Stimulated activated CD4-positive, alpha-beta T cell treated with anti-CD3 and anti-CD28 coated beads, Interleukin-4, amount 100 ng/mL, for 48 hours (primary cell): ENCODE measurements at regions not wholly inside any gene's neighbourhood (a gene's known extent, or its start where the extent isn't known, plus 50 kb on each side); places are given as distances from the start of the nearest gene placed in this dataset.

Experiments
- DNase-seq, 2 donors: peaks; one replicate each; pipeline ENCODE4 v3.0.0-alpha.2; 2020; ENCODE audit warnings: low read depth in 2 of 2

DNA sequence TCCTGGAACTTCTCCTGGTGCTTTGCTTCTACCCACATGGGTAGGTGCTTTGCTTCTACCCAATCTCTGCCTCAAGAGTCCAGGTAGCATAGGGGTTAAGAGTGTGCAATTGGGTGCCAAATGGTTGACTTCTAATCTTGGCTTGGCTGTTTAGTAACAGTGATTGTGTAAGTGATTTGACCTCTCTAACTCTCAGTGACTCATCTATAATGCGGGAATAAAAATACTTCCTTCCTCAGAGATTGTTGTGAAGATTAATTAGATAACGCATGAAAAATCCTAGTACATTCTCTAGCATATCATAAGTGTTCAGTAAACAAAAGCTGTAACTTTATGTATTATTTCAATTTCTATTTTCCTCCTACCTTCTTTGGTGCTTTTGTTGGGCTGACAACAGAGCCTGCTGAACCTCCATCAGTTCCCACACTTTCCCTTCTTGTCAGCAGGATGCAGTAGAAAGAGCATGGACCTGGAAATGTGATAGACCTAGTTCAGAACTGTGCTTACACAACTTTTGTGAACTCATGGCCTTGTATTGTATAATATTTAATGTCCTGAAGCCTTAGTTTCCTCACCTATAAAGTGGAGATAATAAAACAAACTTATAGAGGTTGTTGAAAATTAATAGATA, 72.9 kb upstream of the SMIM36 start:
- no peak for DNase-seq

GRCh38 chr17:55582897-55583296, 71.6 kb upstream of the SMIM36 start:
- DNase-seq: no peak

GRCh38 chr17:55580596-55581133, 69.4 kb upstream of the SMIM36 start:
- DNase-seq: no peak

DNA sequence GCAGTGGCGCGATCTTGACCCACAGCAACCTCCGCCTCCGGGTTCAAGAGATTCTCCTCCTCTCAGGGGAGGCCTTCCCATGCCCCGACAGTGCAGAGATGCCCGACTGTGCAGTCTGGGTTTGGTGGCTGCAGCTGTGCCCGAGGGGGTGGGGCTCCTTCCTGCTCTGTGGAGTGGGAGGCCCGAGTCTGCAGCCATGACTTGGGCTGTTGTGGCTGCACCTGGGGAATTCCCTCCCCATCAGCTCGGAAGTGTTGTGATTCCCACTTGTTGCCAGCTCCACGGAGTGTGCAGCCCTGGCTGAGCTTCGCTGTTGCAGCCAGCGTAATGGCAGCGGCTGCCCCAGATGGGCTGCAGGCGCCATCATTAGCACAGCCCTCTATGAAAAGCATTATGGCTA, 66.4 kb upstream of the SMIM36 start:
- peak; percentile 13 to 47 for DNase-seq

GRCh38 chr17:55576996-55577586, 65.8 kb upstream of the SMIM36 start:
- DNase-seq: peak; percentile 23 to 49

DNA sequence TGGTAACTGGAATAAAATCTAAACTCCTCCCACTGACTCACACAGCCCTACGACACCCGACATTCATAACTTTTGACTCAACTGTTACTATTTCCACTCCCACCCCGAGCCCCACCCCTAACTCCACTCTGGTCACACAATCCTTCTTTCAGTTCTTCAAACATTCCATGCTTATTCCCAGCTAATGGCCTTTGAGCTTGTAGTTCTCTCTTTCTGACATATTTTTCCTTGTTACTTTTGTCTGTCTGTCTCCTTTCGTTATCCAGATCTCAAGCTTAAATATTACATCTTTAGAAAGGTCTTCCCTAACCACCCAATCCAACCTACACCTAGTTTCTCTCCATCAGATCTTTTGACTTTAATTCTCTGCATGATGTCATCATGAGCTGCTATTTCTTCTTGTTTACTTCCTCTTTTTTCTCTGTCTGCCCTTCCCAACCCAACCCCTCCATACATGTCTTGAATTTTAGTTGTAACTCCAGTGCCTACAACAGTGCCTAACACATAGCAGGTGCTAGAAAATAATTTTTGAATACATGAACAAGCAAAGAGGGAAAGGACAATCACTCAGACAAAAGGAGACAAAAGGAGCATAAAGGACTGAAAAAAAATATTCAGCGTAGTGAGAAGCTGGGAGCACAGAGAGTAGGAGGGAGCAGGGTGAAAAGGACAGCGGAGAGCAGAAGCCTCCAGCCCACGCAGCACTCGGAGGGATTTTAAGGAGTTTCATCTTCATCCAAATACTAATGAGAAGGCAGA, 65.2 kb upstream of the SMIM36 start:
- DNase-seq: no peak

GRCh38 chr17:55575058-55575636, 63.9 kb upstream of the SMIM36 start:
- DNase-seq: no peak

DNA sequence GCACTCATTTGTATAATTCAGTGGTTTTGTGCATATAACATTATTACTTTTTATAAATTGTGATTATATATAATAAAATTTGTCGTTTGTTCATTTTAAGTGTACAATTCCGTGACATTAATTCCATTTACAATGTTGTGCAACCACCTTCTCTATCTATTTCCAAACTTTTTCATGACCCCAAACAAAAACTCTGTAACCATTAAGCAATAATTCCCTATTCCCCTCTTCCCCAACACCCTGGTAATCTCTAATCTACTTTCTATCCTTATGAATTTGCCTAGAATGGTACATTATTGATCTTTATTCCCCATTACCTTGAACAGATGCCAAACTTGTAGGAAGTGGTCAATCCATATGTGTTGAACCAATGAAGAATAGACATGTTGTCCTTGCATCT, 61.3 kb upstream of the SMIM36 start:
- no peak for DNase-seq

DNA sequence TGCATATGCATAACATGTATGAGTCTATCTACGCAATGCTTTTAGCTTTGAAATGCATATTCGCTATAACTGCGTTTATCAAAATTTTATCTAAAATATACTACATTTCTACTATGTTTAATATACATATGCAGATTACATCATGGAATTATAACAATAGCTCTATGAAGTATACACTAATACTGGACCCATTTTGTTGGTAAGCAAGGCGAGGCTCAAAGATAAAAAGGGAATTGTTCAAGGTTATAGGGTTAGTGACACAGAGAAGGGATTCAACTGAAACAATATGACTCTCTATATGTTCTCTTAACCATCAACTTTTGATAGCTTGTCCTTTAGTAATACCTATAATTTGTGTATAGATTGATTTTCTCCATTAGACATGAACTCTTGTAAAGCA, 60.9 kb upstream of the SMIM36 start:
- DNase-seq: no peak

DNA sequence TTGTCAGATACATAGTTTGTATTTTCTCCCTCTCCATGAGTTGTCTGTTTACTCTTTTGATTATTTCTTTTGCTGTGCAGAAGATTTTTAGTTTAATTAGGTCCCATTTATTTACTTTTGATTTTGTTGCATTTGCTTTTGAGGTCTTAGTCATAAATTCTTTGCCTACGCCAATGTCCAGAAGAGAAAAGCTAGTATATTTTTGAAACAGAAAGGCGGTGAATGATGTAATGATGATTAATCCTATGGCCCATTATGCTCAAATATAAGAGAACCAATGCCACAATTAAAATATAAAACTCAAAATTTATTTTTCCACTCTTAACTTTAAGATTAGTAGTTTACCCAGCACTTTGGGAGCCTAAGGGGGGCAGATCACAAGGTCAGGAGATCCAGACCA, 59.8 kb upstream of the SMIM36 start:
- DNase-seq: no peak

DNA sequence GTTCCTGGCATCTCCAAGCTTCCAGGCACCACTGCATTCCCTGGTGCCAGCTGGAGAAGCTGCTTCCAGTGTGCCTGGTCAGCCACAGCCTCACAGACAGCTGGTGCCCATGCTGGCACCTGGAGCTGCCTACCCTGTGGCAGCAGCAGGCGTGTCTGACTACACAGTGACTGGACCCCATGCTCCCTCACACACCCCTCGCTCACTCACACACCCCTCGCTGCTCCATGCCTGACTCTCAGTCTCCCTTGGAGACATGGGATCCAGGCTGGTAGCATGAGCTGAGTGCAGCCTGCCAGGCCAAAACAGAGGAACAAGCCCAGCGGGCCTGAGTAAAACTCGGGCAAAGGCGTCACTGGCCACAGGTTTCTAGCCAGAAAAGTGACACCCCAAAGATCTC, 59.1 kb upstream of the SMIM36 start:
- no peak for DNase-seq

DNA sequence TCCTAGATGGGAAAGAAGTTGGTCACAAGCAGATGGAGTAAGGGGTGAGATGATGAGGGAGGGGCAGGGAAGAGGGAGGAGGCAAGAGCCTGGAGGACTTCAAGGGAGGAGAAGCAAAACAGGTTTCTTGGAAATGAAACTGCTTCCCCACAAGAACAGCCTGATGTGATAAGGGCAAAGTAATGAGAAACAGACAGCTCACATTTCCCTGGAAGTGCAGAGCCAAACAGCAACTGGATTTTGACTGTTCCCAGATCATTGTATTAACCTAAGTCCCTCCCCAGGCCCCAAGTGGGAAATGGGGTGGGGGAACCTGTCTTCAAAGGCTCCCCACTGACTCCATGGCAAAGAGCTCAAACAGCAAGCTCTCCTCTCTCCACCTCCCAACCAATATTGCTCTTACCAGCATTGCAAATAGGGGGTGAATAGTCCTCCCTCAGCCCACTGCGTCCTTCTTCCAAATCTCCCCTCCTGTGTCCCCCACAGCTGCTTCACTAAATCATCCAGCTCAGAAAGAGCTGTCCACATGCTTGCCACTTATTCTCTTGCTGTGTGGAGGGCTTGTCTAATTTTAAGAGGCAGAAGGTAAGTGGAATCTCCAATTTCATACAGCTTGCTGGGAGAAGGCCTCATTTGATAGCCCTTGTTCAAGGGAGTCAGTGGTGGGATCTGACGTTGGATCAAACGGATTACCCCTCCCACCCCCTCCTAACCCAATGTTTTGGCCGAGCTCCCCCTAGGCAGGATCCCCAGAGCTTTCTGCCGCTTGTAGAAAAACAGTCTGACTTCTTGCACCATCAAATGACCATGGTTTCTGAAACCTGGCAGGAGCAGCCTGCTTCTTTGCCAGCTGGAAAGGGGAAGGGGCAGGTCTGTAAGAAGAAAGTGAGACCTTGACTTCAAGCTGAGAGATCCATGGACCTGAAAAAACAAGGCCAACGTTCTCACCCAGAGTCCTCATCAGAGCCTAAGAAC, 56.3 kb upstream of the SMIM36 start:
- DNase-seq: no peak

DNA sequence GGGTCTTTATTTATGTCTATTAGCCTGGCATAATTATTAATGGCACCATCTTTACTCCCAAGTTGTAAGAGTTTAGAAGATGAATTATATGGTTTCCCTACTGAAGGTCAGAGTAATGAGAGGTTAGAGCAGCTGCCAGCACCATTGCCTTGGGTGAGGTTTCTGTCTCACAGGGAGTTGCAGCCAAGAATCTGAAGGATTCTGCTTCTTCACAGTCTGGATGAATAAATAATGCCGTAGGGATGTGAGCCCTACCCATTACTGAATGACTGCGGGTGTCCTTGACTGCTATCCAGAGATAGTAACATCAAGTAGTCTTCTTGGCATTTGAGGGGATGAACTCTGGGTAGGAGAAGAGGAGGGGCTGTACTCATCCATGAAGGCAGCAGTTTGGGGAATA, 52.8 kb upstream of the SMIM36 start:
- no peak for DNase-seq

DNA sequence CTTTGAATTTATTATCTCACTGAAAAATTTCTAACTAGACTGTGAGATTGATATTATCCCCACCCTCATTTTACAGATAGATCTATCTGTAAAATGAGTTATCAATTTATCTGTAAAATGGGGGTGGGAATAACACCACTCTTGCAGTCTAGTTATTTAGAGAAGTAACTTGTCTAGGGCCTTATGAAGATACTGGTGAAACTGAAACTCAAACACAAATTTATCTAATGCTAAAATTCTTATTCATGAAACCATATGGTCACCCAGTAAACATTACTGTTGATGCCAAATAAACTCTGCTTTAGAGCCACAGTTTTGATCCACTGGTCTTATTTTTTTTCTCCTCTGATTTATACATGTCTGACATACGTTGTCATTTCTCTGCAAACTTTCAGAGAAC, 52.1 kb upstream of the SMIM36 start:
- no peak for DNase-seq

GRCh38 chr17:55561973-55562495, 50.8 kb upstream of the SMIM36 start:
- no peak for DNase-seq

- no peak for DNase-seq
Observed at GRCh38 chr17:55561316-55561972, 50.2 kb upstream of the SMIM36 start.
